ENCODE measurements at regions not wholly inside any gene's neighbourhood (a gene's known extent, or its start where the extent isn't known, plus 50 kb on each side); places are given as distances from the start of the nearest gene placed in this dataset.
A peak's percentile ranks its signal among the peaks of the same experiment; 100 is the strongest.
"Not testable (repeated sequence)": the region's sequence is repeated elsewhere in the genome, so short reads cannot be mapped to it uniquely, and the experiment has no call there.

DNA sequence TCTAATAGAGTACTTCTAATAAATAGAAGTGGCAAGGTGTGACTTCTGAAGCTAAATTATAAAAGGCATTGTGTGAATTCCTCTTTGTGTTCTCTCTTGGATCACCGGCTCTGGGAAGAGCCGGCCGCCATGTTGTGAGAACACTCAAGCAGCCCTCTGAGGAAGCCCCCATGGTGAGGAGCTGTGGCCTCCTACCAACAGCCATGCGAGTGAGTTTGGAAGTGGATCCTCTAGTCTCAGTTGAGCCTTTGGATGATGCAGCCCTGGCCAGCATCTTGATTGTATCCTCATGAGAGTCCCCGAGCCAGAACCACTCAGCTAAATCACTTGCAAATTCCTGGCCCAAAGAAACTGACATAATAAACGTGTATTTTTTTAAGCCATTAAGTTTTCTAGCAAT, 94.5 kb upstream of the CARD11 start:
- DNase-seq: no peak

DNA sequence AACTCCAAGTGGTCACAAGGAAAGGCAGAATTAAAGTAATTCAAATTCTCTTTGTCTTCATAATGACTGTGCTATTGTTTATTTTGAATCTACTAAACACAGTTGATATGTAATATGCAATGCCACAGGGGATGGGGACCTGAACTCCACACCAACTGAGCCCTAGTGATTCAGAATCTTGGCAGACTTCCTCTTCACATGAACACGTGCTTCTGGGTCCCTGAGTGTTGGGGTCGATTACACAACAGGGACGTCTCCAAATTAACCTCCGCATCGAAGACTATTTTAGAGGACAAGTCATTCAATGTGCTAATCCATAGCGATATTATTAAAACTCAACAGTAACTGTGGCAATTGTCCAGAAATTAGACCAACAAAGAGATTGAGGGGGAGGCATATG, 95.3 kb upstream of the CARD11 start:
- no peak for DNase-seq

DNA sequence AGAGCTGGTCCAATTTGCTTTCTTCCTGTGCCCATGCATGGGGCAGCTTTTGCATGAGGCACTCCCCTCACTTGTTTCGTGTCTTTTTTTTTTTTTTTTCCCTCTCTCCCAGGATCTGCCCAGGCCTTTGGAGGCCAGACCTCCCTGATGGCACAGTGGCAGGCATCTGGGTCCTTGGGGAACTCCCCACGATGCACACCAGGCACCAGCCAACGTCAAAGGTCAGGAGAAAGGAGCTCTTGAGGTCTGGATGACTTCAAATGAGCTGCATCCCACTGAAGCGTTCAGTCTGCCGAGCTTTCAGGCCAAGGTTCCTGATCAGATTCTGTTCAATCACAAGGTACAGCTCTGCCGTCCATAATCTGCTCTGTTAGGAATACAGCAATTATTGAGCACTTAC, 97.2 kb upstream of the CARD11 start:
- DNase-seq: no peak

DNA sequence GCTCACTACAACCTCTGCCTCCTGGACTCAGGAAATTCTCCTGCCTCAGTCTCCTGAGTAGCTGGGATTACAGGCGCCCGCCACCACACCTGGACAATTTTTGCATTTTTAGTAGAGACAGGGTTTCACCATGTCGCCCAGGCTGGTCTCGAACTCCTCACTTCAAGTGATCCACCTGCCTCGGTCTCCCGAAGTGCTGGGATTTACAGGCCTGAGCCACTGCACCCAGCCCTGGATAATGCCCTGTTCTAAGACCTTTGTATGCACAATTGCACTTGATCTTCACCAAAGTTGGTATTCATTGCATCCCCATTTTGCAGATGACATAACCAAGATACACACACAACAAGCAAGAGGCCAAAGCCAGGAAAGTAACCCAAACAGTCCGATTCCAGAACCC, 97.7 kb upstream of the CARD11 start:
- no peak for DNase-seq

DNA sequence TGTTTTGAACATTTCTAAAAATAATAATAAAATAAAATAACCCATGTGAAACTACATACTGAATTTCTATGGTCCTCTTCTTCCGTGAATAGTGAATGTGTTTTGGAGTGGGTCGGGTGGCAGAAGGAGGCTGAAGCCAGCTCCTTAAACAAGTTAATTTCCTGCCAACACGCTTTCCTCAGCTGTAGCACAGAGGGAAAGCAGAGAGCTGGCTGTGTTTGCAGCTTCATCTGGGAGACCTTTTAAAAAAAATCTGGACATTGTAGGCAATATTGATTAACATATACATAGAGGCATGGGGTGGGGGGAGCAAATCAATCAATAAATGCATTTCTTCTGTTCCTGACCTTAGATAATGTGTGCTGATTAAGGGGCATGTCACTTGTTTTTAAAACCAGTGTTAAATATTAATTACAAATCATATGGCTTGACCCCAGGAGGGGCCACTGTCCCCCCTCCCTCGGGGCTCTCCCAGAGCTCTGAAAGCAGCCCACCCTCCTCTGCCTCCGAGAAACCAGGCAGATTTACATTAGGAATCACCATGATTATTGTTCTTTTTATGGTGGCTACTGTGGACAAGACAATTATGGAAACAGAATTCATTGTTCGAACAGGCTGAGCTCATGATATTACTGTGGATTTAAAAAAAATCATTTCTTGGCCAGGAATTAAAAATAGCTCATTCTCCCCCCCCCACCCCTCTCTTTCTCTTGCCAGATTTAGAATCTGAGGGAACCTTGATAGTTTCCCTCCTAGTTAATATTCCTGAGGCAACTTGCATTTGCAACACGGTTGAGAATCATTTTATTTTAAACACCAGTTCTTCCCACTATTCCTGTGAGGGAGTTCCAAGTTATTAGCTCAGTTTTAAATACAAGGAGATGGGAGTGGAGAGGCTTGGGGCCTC, 100.5 kb upstream of the CARD11 start:
- no peak for DNase-seq

DNA sequence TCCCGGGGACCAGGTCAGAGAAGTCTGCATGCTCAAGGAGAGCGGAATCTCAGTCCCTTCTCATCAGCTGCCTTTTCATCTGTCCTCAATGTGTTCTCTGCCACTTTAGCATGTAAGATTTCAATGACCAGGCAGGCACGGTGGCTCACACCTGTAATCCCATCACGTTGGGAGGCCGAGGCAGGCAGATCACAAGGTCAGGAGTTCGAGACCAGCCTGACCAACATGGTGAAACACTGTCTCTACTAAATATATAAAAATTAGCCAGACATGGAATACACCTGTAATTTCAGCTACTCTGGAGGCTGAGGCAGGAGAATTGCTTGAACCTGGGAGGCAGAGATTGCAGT, 101.1 kb upstream of the CARD11 start:
- DNase-seq: not testable (repeated sequence)

DNA sequence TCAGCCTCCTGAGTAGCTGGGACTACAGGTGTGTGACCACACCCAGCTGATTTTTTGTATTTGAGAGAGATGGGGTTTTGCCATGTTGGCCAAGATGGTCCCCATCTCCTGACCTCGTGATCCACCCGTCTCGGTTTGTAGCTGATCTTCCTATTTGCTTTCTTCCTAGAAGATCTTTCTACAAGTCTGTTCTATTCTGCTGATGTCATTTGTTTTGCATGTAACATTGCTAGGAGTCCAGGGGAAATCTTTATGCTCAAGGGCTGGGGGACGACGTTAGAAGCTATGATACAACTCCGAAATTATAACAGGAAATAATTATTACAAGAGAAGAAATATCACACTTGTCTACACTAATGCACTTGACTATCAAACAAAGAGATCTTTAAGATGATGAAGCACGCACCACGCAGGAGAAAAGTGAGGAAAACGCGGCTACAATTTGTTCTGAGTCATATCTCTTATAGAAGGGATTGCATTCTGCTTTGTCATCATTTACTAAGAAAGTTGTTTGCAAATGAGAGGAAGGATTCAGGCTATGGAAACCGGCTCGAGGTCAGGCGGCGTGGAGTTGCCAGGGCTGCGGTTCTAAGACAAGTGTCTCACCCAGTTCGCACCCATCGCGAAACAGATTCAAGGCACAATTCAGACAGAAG, 103.0 kb upstream of the CARD11 start:
- DNase-seq: no peak

DNA sequence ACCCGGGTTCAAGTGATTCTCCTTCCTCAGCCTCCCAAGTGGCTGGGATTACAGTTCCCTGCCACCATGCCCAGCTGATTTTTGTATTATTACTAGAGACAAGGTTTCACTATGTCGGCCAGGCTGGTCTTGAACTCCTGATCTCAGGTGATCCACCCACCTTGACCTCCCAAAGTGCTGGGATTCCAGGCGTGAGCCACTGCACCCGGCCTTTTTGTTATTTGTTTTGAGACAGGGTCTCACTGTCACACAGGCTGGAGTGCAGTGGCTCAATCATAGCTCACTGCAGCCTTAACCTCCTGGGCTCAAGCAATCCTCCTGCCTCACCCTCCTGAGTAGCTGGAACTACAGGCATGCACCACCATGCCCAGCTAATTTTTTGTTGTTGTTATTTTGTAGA, 104.8 kb upstream of the CARD11 start:
- DNase-seq: not testable (repeated sequence)

DNA sequence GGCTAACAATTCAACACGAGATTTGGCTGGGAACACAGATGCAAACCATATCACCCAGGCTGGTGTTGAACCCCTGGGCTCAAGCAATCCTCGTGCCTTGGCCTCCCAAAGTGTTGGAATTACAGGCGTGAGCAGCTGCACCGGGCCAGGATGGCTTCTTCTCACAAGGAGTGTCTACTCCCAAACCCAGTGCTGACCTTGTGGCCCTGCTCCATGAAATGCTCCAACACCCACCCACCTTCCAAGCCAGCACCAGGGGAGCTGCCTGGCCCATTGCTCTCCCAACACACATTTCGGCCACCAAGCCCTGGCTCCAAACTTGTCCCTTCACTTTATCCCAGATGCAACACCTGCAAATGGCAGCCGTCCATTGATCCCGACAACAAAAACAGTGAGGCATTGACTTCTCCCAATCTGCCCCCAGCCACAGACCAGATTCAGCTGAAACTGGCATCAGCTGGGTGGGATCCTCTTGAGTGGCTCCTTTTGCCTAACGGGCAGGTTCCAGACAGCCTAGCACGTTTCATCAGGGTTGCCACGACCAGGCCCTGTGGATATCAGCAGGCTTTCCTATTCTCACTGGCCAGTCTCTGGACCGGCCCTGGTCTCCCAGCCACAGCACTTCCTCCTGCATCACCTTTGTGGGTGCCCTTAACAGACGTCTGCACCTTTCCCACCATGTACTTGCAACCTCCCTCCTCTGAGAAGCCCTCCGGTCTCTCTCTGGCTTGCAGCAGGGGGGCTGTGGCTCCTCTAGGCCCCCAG, 105.7 kb upstream of the CARD11 start:
- no peak for DNase-seq

DNA sequence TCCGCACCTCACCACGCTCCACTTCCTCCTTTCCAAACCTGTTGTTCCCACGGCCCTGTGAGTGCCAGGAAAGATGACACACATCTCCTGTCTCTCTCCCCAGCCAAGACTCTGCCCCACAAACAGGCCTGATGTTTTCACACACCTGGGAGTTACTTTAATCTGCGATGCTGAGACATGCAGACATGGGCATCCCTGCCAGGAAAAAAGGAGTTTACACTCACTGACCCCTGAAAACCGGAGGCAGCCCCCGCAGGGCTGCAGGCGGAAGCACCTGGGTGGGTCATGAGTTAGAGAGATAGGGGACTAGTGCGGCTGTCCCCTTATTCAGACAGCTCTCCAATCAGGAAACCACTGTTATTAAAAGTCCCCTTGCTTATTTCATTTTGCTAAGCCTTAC, 106.4 kb upstream of the CARD11 start:
- no peak for DNase-seq

DNA sequence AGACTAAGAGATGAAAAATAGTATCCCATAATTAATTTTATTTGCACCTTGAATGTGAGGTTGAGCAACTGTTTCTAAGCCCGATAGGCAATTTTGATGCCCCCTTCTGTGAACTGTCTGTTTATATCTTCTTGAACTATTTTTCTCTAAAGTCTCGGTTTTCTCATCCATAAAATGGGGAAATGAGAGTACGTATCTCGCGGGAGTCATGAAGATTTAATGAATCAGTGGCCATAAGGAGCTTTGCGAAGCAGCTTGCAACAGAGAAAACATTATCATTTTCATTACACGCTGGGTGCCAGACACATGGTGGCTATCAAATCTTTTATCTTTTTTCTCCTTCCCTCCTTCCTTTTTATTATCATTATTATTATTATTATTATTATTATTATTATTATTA, 108.1 kb upstream of the CARD11 start:
- DNase-seq: no peak

DNA sequence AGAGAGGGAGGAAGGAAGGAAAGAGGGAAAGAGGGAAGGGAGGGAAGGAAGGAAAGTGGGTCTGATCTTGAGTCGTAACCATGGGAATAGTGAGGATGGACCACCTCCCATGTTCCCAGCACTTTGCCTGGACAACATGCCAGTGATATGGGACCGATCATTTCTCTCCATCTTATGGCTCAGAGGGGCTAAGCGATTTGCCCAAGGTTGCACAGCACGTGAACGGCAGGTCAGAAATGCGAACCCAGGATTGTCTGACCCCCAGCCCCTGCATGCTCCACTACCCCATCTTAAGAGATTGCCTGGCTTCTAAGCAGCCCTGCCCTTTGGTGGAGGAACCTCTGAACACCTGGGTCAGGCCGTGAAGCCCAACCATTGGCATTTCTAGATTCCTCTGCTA, 109.0 kb upstream of the CARD11 start:
- DNase-seq: no peak

DNA sequence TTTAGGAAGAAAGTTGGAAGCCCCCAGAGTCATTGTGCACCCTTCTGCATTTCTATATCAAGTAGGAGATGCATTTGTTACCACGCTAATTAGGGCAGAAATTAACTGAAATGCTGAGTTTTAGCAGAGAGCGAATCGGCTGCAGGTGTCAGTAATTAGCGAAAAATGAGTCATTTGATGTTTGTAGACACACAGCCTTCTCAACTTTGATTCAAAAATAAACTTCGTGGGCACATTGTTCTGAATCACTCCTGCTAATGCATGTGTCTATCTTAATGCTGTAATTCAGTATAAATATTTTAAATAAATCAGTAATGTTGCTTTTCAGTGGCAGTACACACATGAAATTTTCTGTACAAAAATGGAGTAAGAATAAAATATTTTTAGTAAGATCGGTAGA, 109.5 kb upstream of the CARD11 start:
- DNase-seq: no peak

DNA sequence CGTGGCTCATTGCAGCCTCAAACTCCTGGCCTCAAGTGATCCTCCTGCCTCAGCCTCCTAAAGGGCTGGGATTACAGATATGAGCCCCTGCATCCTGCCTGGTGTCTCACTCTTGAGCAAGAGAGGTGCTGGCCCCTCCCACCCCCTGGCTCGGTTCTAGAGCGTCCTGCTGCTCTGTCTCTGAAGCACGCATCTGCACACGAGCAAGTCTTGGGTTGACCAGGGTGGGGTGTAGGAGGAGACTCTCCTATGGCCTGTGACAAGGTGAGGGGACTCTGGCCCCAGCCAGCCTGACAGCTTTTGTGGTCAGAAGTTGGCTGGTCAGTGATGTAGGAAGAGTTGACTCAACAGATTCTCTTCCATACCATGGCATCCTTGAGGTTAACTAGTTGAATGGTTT, 110.7 kb upstream of the CARD11 start:
- no peak for DNase-seq

DNA sequence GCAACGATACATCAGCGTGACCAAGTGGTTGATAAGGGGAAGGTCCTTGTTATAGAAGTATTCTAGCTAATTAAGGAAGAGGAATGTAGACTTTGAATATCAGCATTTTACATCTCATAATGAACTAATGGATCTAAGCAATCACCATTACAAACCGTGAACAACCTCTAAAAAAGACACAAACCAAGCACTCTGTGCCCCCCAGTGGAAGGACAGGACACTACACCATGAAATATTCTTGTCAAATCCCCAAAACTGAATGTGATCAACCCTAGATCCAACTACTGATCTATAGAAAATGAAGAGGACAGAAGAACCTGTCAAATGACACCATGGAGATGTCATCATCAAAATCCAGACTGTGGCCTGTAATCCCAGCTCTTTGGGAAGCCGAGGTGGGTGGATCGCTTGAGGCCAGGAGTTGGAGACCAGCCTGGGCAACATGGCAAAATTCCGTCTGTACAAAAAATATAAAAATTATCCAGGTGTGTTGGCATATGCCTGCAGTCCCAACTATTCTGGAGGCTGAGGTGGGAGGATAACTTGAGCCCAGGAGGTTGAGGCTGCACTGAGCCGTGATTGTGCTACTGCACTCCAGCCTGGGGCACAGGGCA, 111.3 kb upstream of the CARD11 start:
- peak; percentile 24 to 65 (median 25) for DNase-seq

DNA sequence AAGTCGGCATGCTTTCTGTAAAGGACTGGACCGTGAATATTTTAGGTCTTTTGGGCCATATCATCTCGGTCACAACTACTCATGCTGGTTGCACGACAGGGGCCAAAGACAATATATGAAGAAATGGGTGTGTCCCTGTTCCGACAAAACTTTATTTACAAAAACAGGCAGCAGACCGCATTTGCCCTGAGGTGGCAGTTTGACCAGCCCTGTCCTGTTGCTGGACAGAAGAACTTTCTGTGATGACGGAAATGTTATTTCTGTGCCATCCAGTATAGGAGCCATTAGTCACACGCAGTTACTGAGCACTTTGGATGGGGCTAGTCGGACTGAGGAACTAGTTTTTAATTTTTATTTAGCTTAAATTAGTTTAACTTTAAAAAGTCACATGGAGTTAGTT, 112.8 kb upstream of the CARD11 start:
- no peak for DNase-seq

DNA sequence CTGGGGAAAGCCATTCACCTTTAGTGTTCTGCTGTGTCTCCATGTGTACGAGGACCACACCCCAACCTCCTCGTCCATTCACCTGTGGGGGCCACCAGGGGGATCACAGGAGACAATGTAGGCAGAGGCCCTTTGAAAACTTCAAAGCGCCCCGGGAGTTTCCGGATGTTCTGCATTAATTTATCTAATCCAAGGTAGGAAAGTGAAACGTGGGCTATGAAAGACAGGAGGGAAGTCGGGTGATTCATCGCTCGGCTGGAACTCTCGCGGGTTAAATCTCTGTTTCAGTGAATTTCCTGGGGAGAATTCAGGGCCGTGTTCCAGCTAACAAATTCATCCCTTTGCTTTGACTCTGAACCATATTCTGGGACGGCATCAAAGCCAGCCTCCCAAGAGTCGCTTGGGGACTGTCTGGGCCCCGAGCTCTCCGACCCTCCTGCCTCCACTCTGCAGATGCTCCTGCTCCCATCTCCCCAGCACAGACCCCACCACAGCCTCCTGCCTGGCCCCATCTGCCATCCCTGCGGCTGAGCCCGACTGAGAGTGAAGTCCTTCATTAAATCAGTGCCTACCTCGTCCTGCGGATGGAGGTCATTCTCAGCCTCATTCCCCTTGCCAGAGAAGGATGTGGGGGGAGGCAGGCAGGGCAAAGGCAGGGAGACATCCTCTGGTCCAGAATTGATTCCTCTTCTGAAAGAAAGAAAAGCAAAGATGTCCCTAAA, 114.1 kb upstream of the CARD11 start:
- DNase-seq: no peak

DNA sequence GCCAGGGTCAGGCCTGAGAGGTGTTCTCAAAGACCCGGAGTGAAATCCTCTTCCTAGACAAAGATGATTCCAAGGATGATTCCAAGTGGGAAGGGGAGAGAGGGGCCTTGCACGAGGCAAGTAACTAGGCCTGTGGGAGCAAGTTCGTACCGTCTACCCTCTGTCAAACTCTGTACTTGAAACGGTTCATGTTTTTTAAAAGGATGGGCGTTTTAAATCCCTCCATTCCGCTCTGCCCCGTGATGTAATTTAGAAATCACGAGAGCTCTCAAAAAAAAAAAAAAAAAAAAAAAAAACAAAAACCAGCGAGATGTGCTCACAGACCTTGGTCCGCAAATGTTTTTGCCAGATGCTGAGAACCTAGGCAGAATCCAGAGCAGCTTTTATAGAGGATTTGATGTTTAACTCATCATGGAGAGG, 114.7 kb upstream of the CARD11 start:
- DNase-seq: no peak

DNA sequence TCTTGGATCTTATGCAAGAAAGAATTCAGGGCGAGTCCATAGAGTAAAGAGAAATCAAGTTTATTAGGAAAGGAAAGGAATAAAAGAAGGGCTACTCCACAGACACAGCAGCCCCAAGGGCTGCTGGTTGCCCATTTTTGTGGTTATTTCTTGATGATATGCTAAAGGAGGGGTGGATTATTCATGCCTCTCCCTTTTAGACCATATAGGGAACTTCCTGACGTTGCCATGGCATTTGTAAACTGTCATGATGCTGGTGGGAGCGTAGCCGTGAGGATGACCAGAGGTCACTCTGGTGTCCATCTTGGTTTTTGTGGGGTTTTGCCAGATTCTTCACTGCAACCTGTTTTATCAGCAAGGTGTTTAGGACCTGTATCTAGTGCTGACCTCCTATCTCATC, 115.4 kb upstream of the CARD11 start:
- no peak for DNase-seq

DNA sequence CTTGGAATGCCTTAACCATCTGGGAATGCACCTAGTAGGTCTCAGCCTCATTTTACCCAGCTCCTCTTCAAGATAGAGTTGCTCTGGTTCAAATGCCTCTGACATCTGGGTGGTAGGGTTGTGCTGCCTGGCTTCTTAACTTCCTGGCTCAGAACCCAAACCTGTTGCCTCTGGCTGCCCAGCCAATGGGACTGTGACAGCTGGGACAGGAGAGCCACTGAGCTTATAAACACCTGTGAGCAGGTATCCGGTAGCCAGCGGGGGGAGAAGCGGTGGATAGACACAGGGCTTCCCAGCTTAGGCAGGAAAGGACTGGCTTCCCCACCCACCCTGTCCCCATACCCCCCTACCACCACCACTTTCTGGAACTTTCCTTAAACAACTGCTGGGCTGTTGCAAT, 115.8 kb upstream of the CARD11 start:
- DNase-seq: no peak

DNA sequence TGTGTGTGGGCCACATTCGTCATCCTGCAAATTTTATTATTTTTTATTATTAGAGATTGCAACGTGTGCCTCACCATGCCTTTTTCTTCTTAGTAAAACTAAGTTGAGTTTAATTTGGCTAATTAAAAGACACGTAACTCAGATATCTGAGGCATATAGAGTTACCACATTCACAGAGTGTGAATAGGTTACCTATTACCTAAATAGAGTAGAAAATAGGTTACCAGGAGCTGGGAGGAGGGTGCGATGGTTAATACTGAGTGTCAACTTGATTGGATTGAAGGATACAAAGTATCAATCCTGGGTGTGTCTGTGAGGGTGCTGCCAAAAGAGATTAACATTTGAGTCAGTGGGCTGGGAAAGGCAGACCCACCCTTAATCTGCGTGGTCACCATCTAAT, 116.3 kb upstream of the CARD11 start:
- DNase-seq: not testable (repeated sequence)

DNA sequence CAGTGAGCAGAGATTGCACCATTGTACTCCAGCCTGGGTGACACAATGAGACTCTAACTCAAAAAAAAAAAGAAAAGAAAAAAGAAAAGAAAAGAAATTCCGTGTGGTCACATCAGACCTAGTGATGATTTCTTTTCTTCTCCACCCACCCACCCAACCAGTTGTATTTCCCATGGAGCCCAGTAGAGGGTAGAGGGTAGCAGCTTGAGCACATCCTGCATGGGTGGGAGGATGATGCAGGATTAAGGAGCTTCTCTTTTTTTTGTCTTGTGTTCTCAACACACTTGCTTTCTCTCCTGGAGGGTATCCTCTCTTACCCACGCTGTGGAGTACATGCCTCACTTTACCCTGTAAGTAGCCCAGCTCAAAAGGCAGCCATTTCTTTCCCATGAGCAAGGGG, 118.6 kb upstream of the CARD11 start:
- no peak for DNase-seq

DNA sequence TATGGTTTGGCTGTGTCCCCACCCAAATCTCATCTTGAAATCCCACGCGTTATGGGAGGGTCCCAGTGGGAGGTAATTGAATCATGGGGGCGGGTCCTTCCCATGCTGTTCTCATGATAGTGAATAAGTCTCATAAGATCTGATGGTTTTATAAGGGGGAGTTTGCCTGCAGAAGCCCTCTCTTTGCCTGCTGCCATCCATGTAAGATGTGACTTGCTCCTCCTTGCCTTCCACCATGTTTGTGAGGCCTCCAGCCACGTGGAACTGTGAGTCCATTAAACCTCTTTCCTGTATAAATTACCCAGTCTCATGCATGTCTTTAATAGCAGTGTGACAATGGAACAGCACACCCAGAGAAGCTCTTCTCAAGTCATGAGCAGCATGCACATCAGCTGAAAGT, 119.1 kb upstream of the CARD11 start:
- not testable (repeated sequence) for DNase-seq
